PC-3 (cell line): ENCODE measurements at regions not wholly inside any gene's neighbourhood (a gene's known extent, or its start where the extent isn't known, plus 50 kb on each side); places are given as distances from the start of the nearest gene placed in this dataset.

Source experiments
- ATAC-seq: fragments of 200-7000 bp; cut with Tn5 transposase; 2 replicates; pipeline ENCODE4 v1.9.1; 2020; ENCODE audit warnings: mild to moderate bottlenecking, moderate library complexity
- BruUV-seq: library from RNA; stranded (reverse); fragments of 400-500 nt; replicated peaks from 2 replicates; lab custom pipeline; 2021; lab: Mats Ljungman, UMichigan
- CTCF ChIA-PET: fragments of 300-600 bp; sonication (Branson Sonifier 250); formaldehyde crosslinking; loops from one replicate; lab custom pipeline; 2022; ENCODE audit warnings: antibody characterized with exemption; lab: Charles Lee
- POLR2A ChIA-PET: fragments of 300-600 bp; sonication (Branson Sonifier 250); formaldehyde crosslinking; loops from one replicate; lab custom pipeline; 2022; ENCODE audit warnings: antibody characterized with exemption; ENCODE audit not compliant: unreplicated experiment; lab: Charles Lee
- DNase-seq: peaks from one replicate; pipeline ENCODE4 v3.0.0-alpha.2; 2015
- H2AFZ ChIP-seq: fragments of 300-600 bp; sonication (generic); 2 replicates; pipeline ENCODE4 v1.6.0; 2016; ENCODE audit warnings: antibody characterized with exemption, low read length
- H3F3A ChIP-seq: fragments of 300-600 bp; sonication (generic); one replicate; pipeline ENCODE4 v1.6.0; 2017; ENCODE audit warnings: antibody characterized with exemption, low read length, control low read depth, mild to moderate bottlenecking; ENCODE audit not compliant: unreplicated experiment
- H3K27ac ChIP-seq: fragments of 300-600 bp; sonication (generic); 2 replicates; pipeline ENCODE4 v1.5.1; 2016; ENCODE audit warnings: mild to moderate bottlenecking, low read length
- H3K27me3 ChIP-seq: fragments of 300-600 bp; sonication (generic); 2 replicates; pipeline ENCODE4 v1.6.1; 2016; ENCODE audit warnings: low read length, mixed read lengths
- H3K36me3 ChIP-seq: fragments of 300-600 bp; sonication (generic); 2 replicates; pipeline ENCODE4 v1.6.1; 2016; ENCODE audit warnings: low read depth, mixed run types, low read length, mixed read lengths
- H3K4me1 ChIP-seq: fragments of 300-600 bp; sonication (generic); 2 replicates; pipeline ENCODE4 v1.5.1; 2016; ENCODE audit warnings: low read length; ENCODE audit not compliant: insufficient read depth
- H3K4me2 ChIP-seq: fragments of 300-600 bp; sonication (generic); 2 replicates; pipeline ENCODE4 v1.6.0; 2016; ENCODE audit warnings: low read length
- H3K4me3 ChIP-seq: fragments of 300-600 bp; sonication (generic); 2 replicates; pipeline ENCODE4 v1.5.1; 2016; ENCODE audit warnings: mild to moderate bottlenecking, low read length, mixed read lengths
- H3K79me2 ChIP-seq: fragments of 300-600 bp; sonication (generic); 2 replicates; pipeline ENCODE4 v1.6.1; 2017; ENCODE audit warnings: low read length, mixed read lengths
- H3K9ac ChIP-seq: fragments of 300-600 bp; sonication (generic); 2 replicates; pipeline ENCODE4 v1.6.0; 2016; ENCODE audit warnings: mild to moderate bottlenecking, low read length
- H3K9me2 ChIP-seq: fragments of 300-600 bp; sonication (generic); replicated peaks from 2 replicates; pipeline ENCODE4 v1.6.1; 2016; ENCODE audit warnings: mixed run types, low read length, mixed read lengths
- H3K9me3 ChIP-seq: fragments of 300-600 bp; sonication (generic); 2 replicates; pipeline ENCODE4 v1.6.1; 2016; ENCODE audit warnings: low read length, mixed read lengths
- H4K20me1 ChIP-seq: fragments of 300-600 bp; sonication (generic); 2 replicates; pipeline ENCODE4 v1.6.1; 2016; ENCODE audit warnings: low read length, mixed read lengths
- CTCF ChIP-seq: fragments of 300-600 bp; sonication (generic); conservative IDR thresholded peaks from 2 replicates; pipeline ENCODE4 v1.5.1; 2017; ENCODE audit warnings: antibody characterized with exemption, low read depth, mild to moderate bottlenecking, low read length
- EZH2 ChIP-seq: fragments of 300-600 bp; sonication (generic); IDR thresholded peaks from one replicate; pipeline ENCODE4 v1.6.1; 2017; ENCODE audit warnings: antibody characterized with exemption, mild to moderate bottlenecking, low read length; ENCODE audit not compliant: unreplicated experiment
- EZH2phosphoT487 ChIP-seq: fragments of 300-600 bp; sonication (generic); IDR thresholded peaks from 2 replicates; pipeline ENCODE4 v1.6.1; 2018; ENCODE audit warnings: mild to moderate bottlenecking, antibody characterized with exemption, low read length, borderline replicate concordance
- intact Hi-C: fragments of 100-400 bp; cut with micrococcal nuclease; formaldehyde crosslinking; loops from 2 replicates; pipeline ENCODE4 v1.9.0; 2023

GRCh38 chr11:127640561-127641451 lies 640.2 kb upstream of the KIRREL3 start:
- Histone ChIP-seq H3K36me3 (no peaks in the 10 kb centered on the region), H3K4me2 (no peak overlapping the region), H3K27me3 (no peaks in the 10 kb centered on the region), H2AFZ (no peak overlapping the region), H3K9me3 (no peaks in the 10 kb centered on the region), H4K20me1 (no peaks in the 10 kb centered on the region), H3K79me2 (no peaks in the 10 kb centered on the region), H3K9ac (no peak overlapping the region), H3K4me1 (no peaks in the 10 kb centered on the region), H3K4me3 (no peak overlapping the region), H3K9me2 (no peaks in the 10 kb centered on the region), H3K27ac (no peak overlapping the region), H3F3A (no peaks in the 10 kb centered on the region)
- ChIA-PET CTCF (no interaction called here), POLR2A (no interaction called here)
- DNase-seq (peak; percentile 37), ATAC-seq (no peak)
- TF ChIP-seq CTCF (no peak), EZH2phosphoT487 (no peak), EZH2 (no peak)
- no TSS peak for BruUV-seq
- intact Hi-C loops = no loop called here

GRCh38 chr11:127639916-127640315 lies 639.3 kb upstream of the KIRREL3 start:
- intact Hi-C loops = no loop called here
- DNase-seq (peak; percentile 42), ATAC-seq (no peak)
- H3K9me2 ChIP-seq = no peaks in the 10 kb centered on the region
- H3K4me2 ChIP-seq = no peak overlapping the region
- no peak for TF ChIP-seq EZH2
- TF ChIP-seq CTCF = no peak
- TF ChIP-seq EZH2phosphoT487 = no peak
- no TSS peak for BruUV-seq
- no peak overlapping the region for H3K4me3 ChIP-seq
- H3K4me1 ChIP-seq = no peaks in the 10 kb centered on the region
- H2AFZ ChIP-seq = no peak overlapping the region
- no peaks in the 10 kb centered on the region for H3K79me2 ChIP-seq
- H3K9me3 ChIP-seq = no peaks in the 10 kb centered on the region
- no peaks in the 10 kb centered on the region for H3K36me3 ChIP-seq
- H3K27ac ChIP-seq = no peak overlapping the region
- no peaks in the 10 kb centered on the region for H4K20me1 ChIP-seq
- POLR2A ChIA-PET = no interaction called here
- H3K9ac ChIP-seq = no peak overlapping the region
- CTCF ChIA-PET = no interaction called here
- H3F3A ChIP-seq = no peaks in the 10 kb centered on the region
- H3K27me3 ChIP-seq = no peaks in the 10 kb centered on the region

GRCh38 chr11:127632976-127633680 lies 632.6 kb upstream of the KIRREL3 start:
- Histone ChIP-seq H3F3A (no peaks in the 10 kb centered on the region), H3K36me3 (no peaks in the 10 kb centered on the region), H3K4me3 (no peak overlapping the region), H3K9me3 (no peaks in the 10 kb centered on the region), H3K9me2 (no peaks in the 10 kb centered on the region), H2AFZ (no peak overlapping the region), H3K9ac (no peak overlapping the region), H3K4me2 (no peak overlapping the region), H3K79me2 (no peaks in the 10 kb centered on the region), H3K27me3 (no peaks in the 10 kb centered on the region), H3K27ac (no peak overlapping the region), H4K20me1 (no peaks in the 10 kb centered on the region), H3K4me1 (no peaks in the 10 kb centered on the region)
- DNase-seq (no peak), ATAC-seq (no peak)
- intact Hi-C loops = no loop called here
- BruUV-seq = no TSS peak
- POLR2A ChIA-PET = no interaction called here
- TF ChIP-seq CTCF (no peak), EZH2 (no peak), EZH2phosphoT487 (no peak)
- CTCF ChIA-PET = no interaction called here
